ENCODE measurements at regions not wholly inside any gene's neighbourhood (a gene's known extent, or its start where the extent isn't known, plus 50 kb on each side); places are given as distances from the start of the nearest gene placed in this dataset.

- H3K27me3 ChIP-seq (ENCODE audit: control insufficient read depth, extremely low read depth, insufficient read depth, low read length), result peaks cover 12% of the 10 kb centered on the region
These were observed 69.7 kb upstream of the VRK1 start for GRCh38 chr14:96727491-96727890.

GRCh38 chr14:96727980-96728717, 69.0 kb upstream of the VRK1 start:
- Histone ChIP-seq H3K4me2 (ENCODE audit: control insufficient read depth, extremely low read depth, insufficient read depth, low read depth, low read length) (no peak overlapping the region), H3K9ac (ENCODE audit: control insufficient read depth, extremely low read depth, insufficient read depth, low read length) (no peak overlapping the region), H2AFZ (ENCODE audit: control insufficient read depth, low read length) (no peak overlapping the region), H3K9me1 (ENCODE audit: control insufficient read depth, extremely low read depth, insufficient read depth, low read length) (no peaks in the 10 kb centered on the region), H3K79me2 (ENCODE audit: control insufficient read depth, insufficient read depth, low read length) (no peaks in the 10 kb centered on the region), H3K36me3 (ENCODE audit: control insufficient read depth in 2 of 2, extremely low read depth in 1 of 2, insufficient read depth in 2 of 2, low read length in 2 of 2) (no peaks in the 10 kb centered on the region), H3K9me3 (ENCODE audit: control insufficient read depth, low read depth, low read length) (no peaks in the 10 kb centered on the region), H3K27ac (ENCODE audit: control insufficient read depth, insufficient read depth, low read length) (no peak overlapping the region), H3K27me3 (ENCODE audit: control insufficient read depth, extremely low read depth, insufficient read depth, low read length) (peaks cover 12% of the 10 kb centered on the region), H3K4me3 (ENCODE audit: control insufficient read depth in 2 of 3, extremely low read depth in 1 of 3, insufficient read depth in 2 of 3, low read depth in 1 of 3, low read length in 3 of 3) (no peak overlapping the region), H3K4me1 (ENCODE audit: control insufficient read depth, extremely low read depth, insufficient read depth, low read length) (no peaks in the 10 kb centered on the region), H4K20me1 (ENCODE audit: control insufficient read depth, extremely low read depth, insufficient read depth, low read length) (no peaks in the 10 kb centered on the region)
- DNase-seq (ENCODE audit: low read depth, low spot score), result no peak
- FAIRE-seq, result no peak
- dilution Hi-C loops (cut with MboI; ENCODE audit: extremely low pct_ligation_motif_present, low sequenced_read_pairs), result no loop called here
- TF ChIP-seq CTCF (optimal IDR thresholded peaks at IDR 0.05 in 1 of 3, IDR thresholded peaks at IDR 0.05 in 1 of 3, conservative IDR thresholded peaks at IDR 0.05 in 1 of 3; ENCODE audit: extremely low read depth in 1 of 3, insufficient read depth in 2 of 3, low read length in 3 of 3) (no peak), EZH2 (IDR thresholded peaks at IDR 0.05; ENCODE audit: low read length) (no peak)

More at GRCh38 chr14:96727491-96727890, 69.7 kb upstream of the VRK1 start:
- no peaks in the 10 kb centered on the region for H3K36me3 ChIP-seq (ENCODE audit: control insufficient read depth in 2 of 2, extremely low read depth in 1 of 2, insufficient read depth in 2 of 2, low read length in 2 of 2)
- H3K27ac ChIP-seq (ENCODE audit: control insufficient read depth, insufficient read depth, low read length), result no peak overlapping the region
- H3K4me3 ChIP-seq (ENCODE audit: control insufficient read depth in 2 of 3, extremely low read depth in 1 of 3, insufficient read depth in 2 of 3, low read depth in 1 of 3, low read length in 3 of 3), result no peak overlapping the region
- dilution Hi-C loops (cut with MboI; ENCODE audit: extremely low pct_ligation_motif_present, low sequenced_read_pairs), result no loop called here
- H3K4me2 ChIP-seq (ENCODE audit: control insufficient read depth, extremely low read depth, insufficient read depth, low read depth, low read length), result no peak overlapping the region
- no peak overlapping the region for H3K9ac ChIP-seq (ENCODE audit: control insufficient read depth, extremely low read depth, insufficient read depth, low read length)
- FAIRE-seq (no peak), DNase-seq (ENCODE audit: low read depth, low spot score) (no peak)
- TF ChIP-seq CTCF (optimal IDR thresholded peaks at IDR 0.05 in 1 of 3, IDR thresholded peaks at IDR 0.05 in 1 of 3, conservative IDR thresholded peaks at IDR 0.05 in 1 of 3; ENCODE audit: extremely low read depth in 1 of 3, insufficient read depth in 2 of 3, low read length in 3 of 3) (no peak), EZH2 (IDR thresholded peaks at IDR 0.05; ENCODE audit: low read length) (no peak)
- no peaks in the 10 kb centered on the region for H3K79me2 ChIP-seq (ENCODE audit: control insufficient read depth, insufficient read depth, low read length)
- no peak overlapping the region for H2AFZ ChIP-seq (ENCODE audit: control insufficient read depth, low read length)
- no peaks in the 10 kb centered on the region for H4K20me1 ChIP-seq (ENCODE audit: control insufficient read depth, extremely low read depth, insufficient read depth, low read length)
- H3K4me1 ChIP-seq (ENCODE audit: control insufficient read depth, extremely low read depth, insufficient read depth, low read length), result no peaks in the 10 kb centered on the region
- no peaks in the 10 kb centered on the region for H3K9me3 ChIP-seq (ENCODE audit: control insufficient read depth, low read depth, low read length)
- H3K9me1 ChIP-seq (ENCODE audit: control insufficient read depth, extremely low read depth, insufficient read depth, low read length), result no peaks in the 10 kb centered on the region

All from keratinocyte (primary cell).